H9 (cell line): ENCODE measurements at regions not wholly inside any gene's neighbourhood (a gene's known extent, or its start where the extent isn't known, plus 50 kb on each side); places are given as distances from the start of the nearest gene placed in this dataset.

Source experiments
- DNase-seq: peaks from one replicate; pipeline ENCODE4 v3.0.0-alpha.2; 2017
- H2AFZ ChIP-seq: one replicate; pipeline ENCODE4 v1.6.1; 2013; ENCODE audit warnings: mild to moderate bottlenecking, low read length, control low read depth, moderate library complexity
- H2AK5ac ChIP-seq: 2 replicates; pipeline ENCODE4 v1.6.1; 2013; ENCODE audit warnings: low read length, control low read depth, mixed read lengths; ENCODE audit not compliant: insufficient read length
- H2BK120ac ChIP-seq: one replicate; pipeline ENCODE4 v1.6.1; 2013; ENCODE audit warnings: low read depth, mild to moderate bottlenecking, low read length, control low read depth, inconsistent platforms; ENCODE audit not compliant: poor library complexity, severe bottlenecking
- H2BK12ac ChIP-seq: 2 replicates; pipeline ENCODE4 v1.6.1; 2013; ENCODE audit warnings: low read length, control low read depth, mixed read lengths, low read depth; ENCODE audit not compliant: insufficient read length
- H2BK15ac ChIP-seq: 2 replicates; pipeline ENCODE4 v1.6.1; 2013; ENCODE audit warnings: low read depth, low read length, control low read depth
- H2BK20ac ChIP-seq: one replicate; pipeline ENCODE4 v1.6.1; 2013; ENCODE audit warnings: low read depth, mild to moderate bottlenecking, low read length, control low read depth, inconsistent platforms; ENCODE audit not compliant: poor library complexity, severe bottlenecking
- H2BK5ac ChIP-seq: 2 replicates; pipeline ENCODE4 v1.6.1; 2013; ENCODE audit warnings: low read length, control low read depth, mixed read lengths; ENCODE audit not compliant: insufficient read length
- H3K14ac ChIP-seq: 2 replicates; pipeline ENCODE4 v1.6.1; 2013; ENCODE audit warnings: low read length, control low read depth; ENCODE audit not compliant: insufficient read depth
- H3K18ac ChIP-seq: 2 replicates; pipeline ENCODE4 v1.6.1; 2013; ENCODE audit warnings: low read depth, mild to moderate bottlenecking, mixed read lengths, low read length, control low read depth; ENCODE audit not compliant: insufficient read length
- H3K23ac ChIP-seq: 2 replicates; pipeline ENCODE4 v1.6.1; 2013; ENCODE audit warnings: low read length, control low read depth, mixed read lengths, low read depth; ENCODE audit not compliant: insufficient read length
- H3K23me2 ChIP-seq: 2 replicates; pipeline ENCODE4 v1.6.1; 2013; ENCODE audit warnings: low read depth, mild to moderate bottlenecking, mixed read lengths, low read length, control low read depth; ENCODE audit not compliant: insufficient read length, poor library complexity, severe bottlenecking
- H3K27ac ChIP-seq: 2 replicates; pipeline ENCODE4 v1.5.1; 2013; ENCODE audit warnings: low read length, control low read depth, mixed read lengths, low read depth; ENCODE audit not compliant: insufficient read length
- H3K27me3 ChIP-seq: 2 replicates; pipeline ENCODE4 v1.6.1; 2013; ENCODE audit warnings: low read length, control low read depth, inconsistent platforms; ENCODE audit not compliant: insufficient read depth
- H3K4ac ChIP-seq: 2 replicates; pipeline ENCODE4 v1.6.1; 2013; ENCODE audit warnings: low read depth, mild to moderate bottlenecking, control low read depth, inconsistent platforms, low read length, moderate library complexity
- H3K4me1 ChIP-seq: 2 replicates; pipeline ENCODE4 v1.6.1; 2013; ENCODE audit warnings: low read length, control low read depth, inconsistent platforms; ENCODE audit not compliant: insufficient read depth
- H3K4me2 ChIP-seq: 2 replicates; pipeline ENCODE4 v1.6.1; 2013; ENCODE audit warnings: low read length, control low read depth, mixed read lengths; ENCODE audit not compliant: insufficient read length, insufficient read depth
- H3K56ac ChIP-seq: 2 replicates; pipeline ENCODE4 v1.6.1; 2013; ENCODE audit warnings: low read depth, mild to moderate bottlenecking, mixed read lengths, low read length, control low read depth; ENCODE audit not compliant: insufficient read length
- H3K79me1 ChIP-seq: 2 replicates; pipeline ENCODE4 v1.6.1; 2013; ENCODE audit warnings: low read depth, mild to moderate bottlenecking, moderate library complexity, low read length, control low read depth, inconsistent platforms; ENCODE audit not compliant: insufficient read depth, poor library complexity, severe bottlenecking
- H3K79me2 ChIP-seq: 2 replicates; pipeline ENCODE4 v1.6.1; 2013; ENCODE audit warnings: low read length, control low read depth, inconsistent platforms; ENCODE audit not compliant: insufficient read depth
- H3K9ac ChIP-seq: 2 replicates; pipeline ENCODE4 v1.6.1; 2013; ENCODE audit warnings: low read length, control low read depth, mixed read lengths; ENCODE audit not compliant: insufficient read length; ENCODE audit errors: extremely low read depth
- H3K9me3 ChIP-seq: one replicate; pipeline ENCODE4 v1.6.1; 2013; ENCODE audit warnings: low read depth, low read length, inconsistent platforms; ENCODE audit not compliant: control insufficient read depth
- H3T11ph ChIP-seq: one replicate; pipeline ENCODE4 v1.6.1; 2013; ENCODE audit warnings: mild to moderate bottlenecking, low read length, control low read depth, inconsistent platforms
- H4K20me1 ChIP-seq: one replicate; pipeline ENCODE4 v1.6.1; 2013; ENCODE audit not compliant: control insufficient read depth, insufficient read length, insufficient read depth
- H4K5ac ChIP-seq: 2 replicates; pipeline ENCODE4 v1.6.1; 2013; ENCODE audit warnings: low read depth, mild to moderate bottlenecking, mixed read lengths, low read length, control low read depth; ENCODE audit not compliant: insufficient read length
- H4K8ac ChIP-seq: replicated peaks from 2 replicates; pipeline ENCODE4 v1.6.1; 2013; ENCODE audit warnings: low read length, control low read depth, mixed read lengths, low read depth; ENCODE audit not compliant: insufficient read length
- H4K91ac ChIP-seq: 2 replicates; pipeline ENCODE4 v1.6.1; 2013; ENCODE audit warnings: low read depth, mild to moderate bottlenecking, moderate library complexity, mixed read lengths, low read length, control low read depth; ENCODE audit not compliant: insufficient read length
- H3K27ac Mint-ChIP-seq, 3 experiments: 2 replicates in 2 of 3; 3 replicates in 1 of 3; pipeline ENCODE4 v1.8.0; 2020 to 2021; ENCODE audit warnings: mixed read lengths in 3 of 3, mild to moderate bottlenecking in 1 of 3, moderate library complexity in 1 of 3
- H3K27me3 Mint-ChIP-seq: 2 replicates; pipeline ENCODE4 v1.8.0; 2021; ENCODE audit warnings: low read depth, mild to moderate bottlenecking, moderate library complexity, mixed read lengths
- H3K36me3 Mint-ChIP-seq, 3 experiments: 2 replicates in 2 of 3; 3 replicates in 1 of 3; pipeline ENCODE4 v1.8.0; 2020 to 2021; ENCODE audit warnings: low read depth in 3 of 3, mixed read lengths in 3 of 3; ENCODE audit not compliant: insufficient read depth in 1 of 3
- H3K4me1 Mint-ChIP-seq, 2 experiments: 2 replicates each; pipeline ENCODE4 v1.8.0; 2020; ENCODE audit warnings: mixed read lengths in 2 of 2
- H3K4me3 Mint-ChIP-seq, 2 experiments: 2 replicates in 1 of 2; 3 replicates in 1 of 2; pipeline ENCODE4 v1.8.0; 2020 to 2021; ENCODE audit warnings: mild to moderate bottlenecking in 2 of 2, mixed read lengths in 2 of 2, moderate library complexity in 1 of 2
- H3K9me3 Mint-ChIP-seq, 2 experiments: 2 replicates in 1 of 2; 3 replicates in 1 of 2; pipeline ENCODE4 v1.8.0; 2020; ENCODE audit warnings: mild to moderate bottlenecking in 2 of 2, mixed read lengths in 2 of 2, moderate library complexity in 1 of 2
- CTCF ChIP-seq: fragments of 200-600 bp; sonication (generic); conservative IDR thresholded peaks from 3 replicates; pipeline ENCODE4 v1.8.0; 2021; ENCODE audit warnings: antibody characterized with exemption, mild to moderate bottlenecking
- WGBS: extraction: QIAGEN DNeasy Blood & Tissue Kit; methylation state at CpG from one replicate; pipeline ENCODE4 v1.1.7; 2013; ENCODE audit warnings: missing lambda C conversion rate, low lambda C conversion rate, mixed read lengths; ENCODE audit not compliant: insufficient read length; ENCODE audit errors: extremely low coverage; 5-methylcytosine and 5-hydroxymethylcytosine counted together

GRCh38 chr2:228352048-228352447, 170.6 kb upstream of the SPHKAP start:
- no peak overlapping the region for H4K91ac ChIP-seq
- H3K27me3 ChIP-seq: no peaks in the 10 kb centered on the region
- H2BK5ac ChIP-seq: no peak overlapping the region
- no peak overlapping the region for H3K14ac ChIP-seq
- no peaks in the 10 kb centered on the region for H3K9me3 ChIP-seq
- no peak overlapping the region for H3K4ac ChIP-seq
- no peak overlapping the region for H2AFZ ChIP-seq
- no peaks in the 10 kb centered on the region for H3K4me1 ChIP-seq
- no peak overlapping the region for H3K4me3 Mint-ChIP-seq
- no peaks in the 10 kb centered on the region for H3K36me3 Mint-ChIP-seq
- no peak overlapping the region for H3K56ac ChIP-seq
- no peaks in the 10 kb centered on the region for H3K27me3 Mint-ChIP-seq
- DNase-seq: no peak
- H2BK12ac ChIP-seq: no peak overlapping the region
- no peaks in the 10 kb centered on the region for H3K79me2 ChIP-seq
- no peaks in the 10 kb centered on the region for H3K79me1 ChIP-seq
- H4K8ac ChIP-seq: no peak overlapping the region
- H2AK5ac ChIP-seq: no peak overlapping the region
- H2BK15ac ChIP-seq: no peak overlapping the region
- H3K18ac ChIP-seq: no peak overlapping the region
- H4K5ac ChIP-seq: no peak overlapping the region
- H3K9ac ChIP-seq: no peak overlapping the region
- peaks cover 3 to 5% of the 10 kb centered on the region in 2 experiments; a peak in 2 of 4 replicates for H3K4me1 Mint-ChIP-seq
- H4K20me1 ChIP-seq: peaks cover 2% of the 10 kb centered on the region
- H3K4me2 ChIP-seq: no peak overlapping the region
- no peak overlapping the region for H3T11ph ChIP-seq
- no peak overlapping the region for H2BK20ac ChIP-seq
- no CpG with 5 or more reads among the region's 1 CpG for WGBS
- H3K27ac ChIP-seq: no peak overlapping the region
- H2BK120ac ChIP-seq: no peak overlapping the region
- no peaks in the 10 kb centered on the region for H3K23me2 ChIP-seq
- H3K27ac Mint-ChIP-seq: peak overlapping the region in 1 of 3 experiments; percentile 44; a peak in 1 of 7 replicates
- H3K9me3 Mint-ChIP-seq: no peaks in the 10 kb centered on the region
- H3K23ac ChIP-seq: no peak overlapping the region
- TF ChIP-seq CTCF: no peak
